Lung (tissue), 11 donors: ENCODE measurements at regions not wholly inside any gene's neighbourhood (a gene's known extent, or its start where the extent isn't known, plus 50 kb on each side); places are given as distances from the start of the nearest gene placed in this dataset.

Experiments
- ATAC-seq: fragments of 200-7000 bp; cut with Tn5 transposase; one replicate; pipeline ENCODE4 v1.9.1; 2020; ENCODE audit warnings: moderate number of reproducible peaks; ENCODE audit not compliant: insufficient read depth, low FRiP score
- DNase-seq, 3 donors: peaks; one replicate each; pipeline ENCODE4 v3.0.0-alpha.2; 2013 to 2017
- H3K27ac ChIP-seq, 2 donors: one replicate each; pipeline ENCODE4 v1.5.1; 2013; ENCODE audit warnings: mild to moderate bottlenecking in 2 of 2, moderate library complexity in 2 of 2, control low read depth in 1 of 2, inconsistent platforms in 1 of 2, low read depth in 1 of 2, low read length in 1 of 2
- H3K27me3 ChIP-seq, 3 donors: one replicate each; pipeline ENCODE4 v1.5.1; 2013; ENCODE audit warnings: low read length in 2 of 3; ENCODE audit not compliant: control insufficient read depth in 3 of 3, insufficient read depth in 3 of 3
- H3K36me3 ChIP-seq, 4 donors: one replicate each; pipeline ENCODE4 v1.5.1; 2013; ENCODE audit warnings: low read length in 4 of 4, mild to moderate bottlenecking in 1 of 4, moderate library complexity in 1 of 4; ENCODE audit not compliant: control insufficient read depth in 4 of 4, insufficient read depth in 4 of 4
- H3K4me1 ChIP-seq, 5 donors: one replicate each; pipeline ENCODE4 v1.5.1; 2013; ENCODE audit warnings: low read length in 5 of 5, mild to moderate bottlenecking in 2 of 5, moderate library complexity in 1 of 5; ENCODE audit not compliant: control insufficient read depth in 5 of 5, insufficient read depth in 5 of 5
- H3K4me3 ChIP-seq: one replicate; pipeline ENCODE4 v1.5.1; 2013; ENCODE audit warnings: mild to moderate bottlenecking, control low read depth, moderate library complexity
- H3K9ac ChIP-seq, 2 donors: one replicate each; pipeline ENCODE4 v1.5.1; 2013; ENCODE audit warnings: low read length in 2 of 2, control low read depth in 1 of 2; ENCODE audit not compliant: insufficient read depth in 1 of 2
- H3K9me3 ChIP-seq, 4 donors: one replicate each; pipeline ENCODE4 v1.5.1; 2013; ENCODE audit warnings: low read length in 3 of 4, mild to moderate bottlenecking in 1 of 4, moderate library complexity in 1 of 4; ENCODE audit not compliant: control insufficient read depth in 4 of 4, insufficient read depth in 3 of 4
- WGBS, 2 donors: extraction: QIAGEN DNeasy Blood & Tissue Kit; methylation state at CpG; one replicate each; pipeline ENCODE4 v1.1.7; 2013; 5-methylcytosine and 5-hydroxymethylcytosine counted together
- TF ChIP-seq, protein P1 (sequence below): IDR thresholded peaks from 2 replicates; pipeline ENCODE4 v1.5.1; 2012; ENCODE audit warnings: mild to moderate bottlenecking; ENCODE audit errors: control extremely low read depth, extremely low read depth
- donor health status: control.
- donor health status: control.
- donor health status: Bipolar disorder and iron deficiency.
- donor health status: healthy.
- donor health status: DM: yes; HTN: yes; CAD: no.

DNA sequence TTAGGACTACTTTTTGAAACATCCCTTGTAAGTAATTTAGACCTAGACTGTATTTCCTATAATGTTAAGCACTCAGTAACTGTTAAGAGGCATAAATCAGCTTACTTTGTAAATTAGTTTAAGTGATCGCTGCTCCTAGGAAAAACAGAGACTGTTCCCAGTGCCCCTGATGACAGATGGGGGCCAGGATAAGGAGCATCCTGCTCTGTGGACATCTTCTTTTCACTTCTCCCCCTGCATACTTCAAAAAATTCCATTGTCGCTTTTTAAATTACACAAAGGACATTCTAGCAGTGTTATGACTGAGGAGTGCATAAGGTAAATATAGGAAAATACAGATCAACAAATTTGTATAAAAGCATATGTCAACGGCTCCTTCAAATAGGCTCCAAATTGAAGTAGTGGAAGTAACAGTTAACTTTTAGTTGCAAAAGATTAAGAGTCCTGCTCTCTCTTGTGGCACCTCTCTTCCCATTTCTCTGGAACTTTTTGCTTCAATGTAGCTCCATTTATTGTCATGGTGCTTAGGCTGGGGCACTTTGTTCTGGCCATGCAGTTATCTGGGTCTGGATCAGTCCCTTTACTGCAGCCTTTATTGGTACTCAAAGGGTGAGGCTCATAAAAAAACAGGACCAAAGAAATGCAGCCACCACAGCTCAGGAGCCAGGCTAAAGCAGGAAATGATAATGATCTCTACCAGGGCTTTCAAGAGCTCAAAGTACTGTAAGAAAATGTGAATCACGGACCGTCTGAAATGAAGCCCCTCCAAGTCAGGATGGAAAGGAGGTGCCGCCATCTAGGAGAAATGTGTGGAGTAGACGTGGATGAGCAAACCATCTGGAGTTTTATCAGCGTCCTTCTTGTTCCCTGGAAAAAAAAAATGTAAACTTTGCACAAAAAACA, 162.1 kb upstream of the ZNF516 start:
- Histone ChIP-seq H3K4me3 (no peak overlapping the region), H3K9ac (peak overlapping the region in 1 of 2 donors; percentile 38), H3K4me1 (peaks cover 0 to 37% (median 6%) of the 10 kb centered on the region in 5 donors), H3K36me3 (no peaks in the 10 kb centered on the region), H3K9me3 (peaks cover 0 to 2% (median 0%) of the 10 kb centered on the region in 4 donors), H3K27ac (no peak overlapping the region), H3K27me3 (no peaks in the 10 kb centered on the region)
- DNase-seq, result peak in 2 of 3 donors; percentile 67 to 79
- ATAC-seq, result no peak
- 17 to 32% methylated on average over 8 of the region's 8 CpGs for WGBS, 2 donors
- TF ChIP-seq, protein P1, sequence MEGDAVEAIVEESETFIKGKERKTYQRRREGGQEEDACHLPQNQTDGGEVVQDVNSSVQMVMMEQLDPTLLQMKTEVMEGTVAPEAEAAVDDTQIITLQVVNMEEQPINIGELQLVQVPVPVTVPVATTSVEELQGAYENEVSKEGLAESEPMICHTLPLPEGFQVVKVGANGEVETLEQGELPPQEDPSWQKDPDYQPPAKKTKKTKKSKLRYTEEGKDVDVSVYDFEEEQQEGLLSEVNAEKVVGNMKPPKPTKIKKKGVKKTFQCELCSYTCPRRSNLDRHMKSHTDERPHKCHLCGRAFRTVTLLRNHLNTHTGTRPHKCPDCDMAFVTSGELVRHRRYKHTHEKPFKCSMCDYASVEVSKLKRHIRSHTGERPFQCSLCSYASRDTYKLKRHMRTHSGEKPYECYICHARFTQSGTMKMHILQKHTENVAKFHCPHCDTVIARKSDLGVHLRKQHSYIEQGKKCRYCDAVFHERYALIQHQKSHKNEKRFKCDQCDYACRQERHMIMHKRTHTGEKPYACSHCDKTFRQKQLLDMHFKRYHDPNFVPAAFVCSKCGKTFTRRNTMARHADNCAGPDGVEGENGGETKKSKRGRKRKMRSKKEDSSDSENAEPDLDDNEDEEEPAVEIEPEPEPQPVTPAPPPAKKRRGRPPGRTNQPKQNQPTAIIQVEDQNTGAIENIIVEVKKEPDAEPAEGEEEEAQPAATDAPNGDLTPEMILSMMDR, result no peak

DNA sequence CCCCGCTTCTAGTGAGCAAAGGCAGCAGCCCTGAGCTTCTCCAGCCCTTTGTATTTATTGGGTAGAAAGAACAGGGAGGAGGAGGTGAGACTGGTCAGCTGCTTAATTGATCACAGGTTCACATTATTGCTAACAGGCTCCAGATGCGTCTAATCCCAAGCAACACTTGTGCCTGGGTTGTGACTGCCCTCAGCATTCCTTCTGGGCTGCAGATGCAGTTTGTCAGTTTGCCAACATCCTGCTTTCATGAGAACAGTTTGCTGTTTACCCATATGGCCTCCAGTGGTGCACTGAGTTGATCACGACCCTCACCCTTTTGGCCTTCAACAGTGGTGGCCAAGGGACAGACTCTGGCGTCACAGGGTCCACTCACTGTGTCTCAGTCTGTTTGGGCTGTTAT, 159.5 kb upstream of the ZNF516 start:
- TF ChIP-seq, protein P1, result no peak
- DNase-seq (peak; percentile 56 to 81 (median 75)), ATAC-seq (no peak)
- WGBS, 2 donors, result 64 to 82% methylated on average over 4 of the region's 4 CpGs
- Histone ChIP-seq H3K4me1 (peaks cover 0 to 28% (median 6%) of the 10 kb centered on the region in 5 donors), H3K9ac (peak overlapping the region in 1 of 2 donors; percentile 28), H3K27ac (no peak overlapping the region), H3K36me3 (no peaks in the 10 kb centered on the region), H3K27me3 (no peaks in the 10 kb centered on the region), H3K9me3 (no peaks in the 10 kb centered on the region), H3K4me3 (no peak overlapping the region)

DNA sequence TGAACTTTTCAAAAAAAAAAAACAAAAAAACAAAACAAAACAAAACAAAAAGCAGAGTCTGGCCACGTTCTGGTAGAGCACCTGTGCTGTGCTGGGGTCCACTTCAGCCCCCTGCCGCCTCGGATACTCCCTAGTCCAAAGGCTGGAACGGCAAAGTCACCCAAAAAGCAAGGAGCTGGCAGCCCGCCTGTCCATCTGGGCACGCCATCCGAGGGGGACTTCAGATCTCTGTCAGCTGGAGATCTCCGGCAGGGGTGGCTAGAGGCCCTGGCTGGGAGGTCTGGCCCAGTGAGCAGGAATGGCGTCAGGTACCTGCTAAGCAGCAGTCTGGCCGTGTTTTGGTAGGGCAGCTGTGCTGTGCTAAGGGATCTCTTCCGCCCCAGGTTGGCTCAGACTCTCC, 152.3 kb upstream of the ZNF516 start:
- no peak overlapping the region for H3K4me3 ChIP-seq
- no peak for ATAC-seq
- no peaks in the 10 kb centered on the region for H3K36me3 ChIP-seq
- no peak overlapping the region for H3K27ac ChIP-seq
- no peaks in the 10 kb centered on the region for H3K9me3 ChIP-seq
- TF ChIP-seq, protein P1, result no peak
- H3K27me3 ChIP-seq, result no peaks in the 10 kb centered on the region
- WGBS, 2 donors, result 86 to 94% methylated on average over 11 of the region's 11 CpGs
- no peak for DNase-seq
- H3K9ac ChIP-seq, result no peak overlapping the region
- peaks cover 0 to 6% (median 0%) of the 10 kb centered on the region in 5 donors for H3K4me1 ChIP-seq
